ENCODE measurements at regions not wholly inside any gene's neighbourhood (a gene's known extent, or its start where the extent isn't known, plus 50 kb on each side); places are given as distances from the start of the nearest gene placed in this dataset.
"Not testable (repeated sequence)": the region's sequence is repeated elsewhere in the genome, so short reads cannot be mapped to it uniquely, and the experiment has no call there.

DNA sequence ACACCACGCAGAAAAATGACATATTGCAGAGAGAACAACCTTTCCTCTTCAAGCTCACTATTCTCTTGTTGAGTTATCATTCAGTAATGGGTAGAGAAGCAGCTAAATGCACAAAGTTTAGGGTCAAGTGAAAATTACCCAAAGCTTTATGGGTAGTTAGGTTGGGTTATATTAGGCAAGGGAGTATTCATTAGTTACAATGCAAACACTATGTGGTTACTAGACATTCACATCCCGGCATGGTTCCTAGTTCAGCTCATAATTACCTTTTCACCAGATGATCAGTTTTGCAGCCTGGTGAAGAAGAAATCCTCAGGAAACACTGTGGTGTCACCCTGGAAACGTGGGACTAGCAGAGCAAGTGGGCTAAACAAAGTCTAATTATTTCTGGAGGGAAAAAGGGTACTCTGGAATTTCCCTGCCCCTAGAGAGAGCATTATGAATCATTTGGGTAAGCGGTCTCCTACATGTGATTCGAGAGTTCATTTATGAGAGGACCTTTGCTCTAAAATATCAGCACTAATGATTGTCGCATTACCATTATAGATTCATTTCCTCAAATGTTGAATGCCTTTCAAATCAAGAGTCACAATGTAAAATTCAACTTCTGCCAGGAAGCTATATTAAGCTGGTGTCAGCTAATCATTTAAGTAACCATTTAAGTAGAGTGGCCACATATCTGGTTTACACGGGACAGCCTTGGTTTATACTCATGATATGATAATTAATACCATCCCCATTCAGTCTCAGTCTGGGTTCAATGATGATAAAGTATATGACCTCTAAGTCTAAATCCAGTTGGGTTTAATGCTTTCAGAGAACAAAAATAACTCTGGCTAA is 1208.0 kb downstream of the DIAPH3 start:
- TF ChIP-seq, protein P1, sequence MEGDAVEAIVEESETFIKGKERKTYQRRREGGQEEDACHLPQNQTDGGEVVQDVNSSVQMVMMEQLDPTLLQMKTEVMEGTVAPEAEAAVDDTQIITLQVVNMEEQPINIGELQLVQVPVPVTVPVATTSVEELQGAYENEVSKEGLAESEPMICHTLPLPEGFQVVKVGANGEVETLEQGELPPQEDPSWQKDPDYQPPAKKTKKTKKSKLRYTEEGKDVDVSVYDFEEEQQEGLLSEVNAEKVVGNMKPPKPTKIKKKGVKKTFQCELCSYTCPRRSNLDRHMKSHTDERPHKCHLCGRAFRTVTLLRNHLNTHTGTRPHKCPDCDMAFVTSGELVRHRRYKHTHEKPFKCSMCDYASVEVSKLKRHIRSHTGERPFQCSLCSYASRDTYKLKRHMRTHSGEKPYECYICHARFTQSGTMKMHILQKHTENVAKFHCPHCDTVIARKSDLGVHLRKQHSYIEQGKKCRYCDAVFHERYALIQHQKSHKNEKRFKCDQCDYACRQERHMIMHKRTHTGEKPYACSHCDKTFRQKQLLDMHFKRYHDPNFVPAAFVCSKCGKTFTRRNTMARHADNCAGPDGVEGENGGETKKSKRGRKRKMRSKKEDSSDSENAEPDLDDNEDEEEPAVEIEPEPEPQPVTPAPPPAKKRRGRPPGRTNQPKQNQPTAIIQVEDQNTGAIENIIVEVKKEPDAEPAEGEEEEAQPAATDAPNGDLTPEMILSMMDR (IDR thresholded peaks at IDR 0.05; ENCODE audit: low read depth, low read length) = no peak
- DNase-seq (ENCODE audit: low read depth, low spot score) = no peak
- no peak overlapping the region for H3K4me3 ChIP-seq (ENCODE audit: low read depth, low read length)
- in situ Hi-C loops (cut with HindIII; ENCODE audit: low sequenced_read_pairs) = no loop called here

DNA sequence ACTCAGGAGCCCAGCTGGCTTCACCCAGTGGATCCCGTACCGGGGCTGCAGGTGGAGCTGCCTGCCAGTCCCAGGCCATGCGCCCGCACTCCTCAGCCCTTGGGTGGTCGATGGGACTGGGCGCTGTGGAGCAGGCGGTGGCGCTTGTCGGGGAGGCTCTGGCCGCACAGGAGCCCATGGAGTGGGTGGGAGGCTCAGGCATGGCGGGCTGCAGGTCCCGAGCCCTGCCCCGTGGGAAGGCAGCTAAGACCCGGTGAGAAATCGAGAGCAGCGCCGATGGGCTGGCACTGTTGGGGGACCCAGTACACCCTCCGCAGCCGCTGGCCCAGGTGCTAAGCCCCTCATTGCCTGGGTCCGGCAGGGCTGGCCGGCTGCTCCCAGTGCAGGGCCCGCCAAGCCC is 1205.6 kb downstream of the DIAPH3 start:
- in situ Hi-C loops (cut with HindIII; ENCODE audit: low sequenced_read_pairs); DNase-seq (ENCODE audit: low read depth, low spot score); H3K4me3 ChIP-seq (ENCODE audit: low read depth, low read length): not testable (repeated sequence)

DNA sequence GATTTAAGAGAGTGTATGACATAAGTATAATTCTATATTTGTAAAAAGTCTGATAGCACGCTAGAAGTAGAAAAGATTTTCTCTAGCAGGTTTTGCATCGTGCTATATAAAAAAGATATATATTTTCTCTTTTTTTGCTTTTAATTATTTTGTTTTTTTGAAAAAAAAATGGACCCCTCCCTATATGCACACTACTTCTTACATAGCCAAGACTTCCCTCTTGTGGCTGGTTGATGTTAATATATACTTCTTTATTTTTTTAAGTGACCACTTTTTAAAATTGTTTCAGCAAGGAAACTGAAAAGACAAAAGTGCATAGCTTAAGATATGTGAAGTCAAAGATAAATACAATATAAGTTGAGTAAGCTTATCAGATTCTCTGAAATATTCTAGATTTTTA is 1202.8 kb downstream of the DIAPH3 start:
- DNase-seq (ENCODE audit: low read depth, low spot score) = peak; percentile 48
- TF ChIP-seq, protein P1 (IDR thresholded peaks at IDR 0.05; ENCODE audit: low read depth, low read length) = peak; percentile 34
- in situ Hi-C loops (cut with HindIII; ENCODE audit: low sequenced_read_pairs) = no loop called here
- H3K4me3 ChIP-seq (ENCODE audit: low read depth, low read length) = no peak overlapping the region

DNA sequence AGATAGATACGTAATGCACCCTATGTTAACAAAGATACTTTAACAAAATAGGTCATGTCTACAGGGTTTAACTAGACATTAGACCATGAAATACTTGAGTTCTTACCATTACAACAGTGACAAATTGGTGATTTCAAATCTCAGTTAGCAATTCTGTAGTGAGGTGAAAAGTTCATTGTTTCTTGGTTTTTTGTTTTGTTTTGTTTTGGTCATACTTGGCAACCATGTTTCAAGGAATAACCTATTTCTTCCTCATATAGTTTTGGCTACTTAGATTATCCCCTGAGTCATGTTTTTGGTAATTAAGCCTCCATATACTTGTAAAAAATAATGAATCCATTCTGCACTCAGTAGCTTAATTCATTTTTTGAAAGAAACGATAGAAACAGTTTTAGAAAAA is 1200.4 kb downstream of the DIAPH3 start:
- in situ Hi-C loops (cut with HindIII; ENCODE audit: low sequenced_read_pairs) = no loop called here
- DNase-seq (ENCODE audit: low read depth, low spot score) = peak; percentile 19
- no peak overlapping the region for H3K4me3 ChIP-seq (ENCODE audit: low read depth, low read length)
- TF ChIP-seq, protein P1 (IDR thresholded peaks at IDR 0.05; ENCODE audit: low read depth, low read length) = no peak

DNA sequence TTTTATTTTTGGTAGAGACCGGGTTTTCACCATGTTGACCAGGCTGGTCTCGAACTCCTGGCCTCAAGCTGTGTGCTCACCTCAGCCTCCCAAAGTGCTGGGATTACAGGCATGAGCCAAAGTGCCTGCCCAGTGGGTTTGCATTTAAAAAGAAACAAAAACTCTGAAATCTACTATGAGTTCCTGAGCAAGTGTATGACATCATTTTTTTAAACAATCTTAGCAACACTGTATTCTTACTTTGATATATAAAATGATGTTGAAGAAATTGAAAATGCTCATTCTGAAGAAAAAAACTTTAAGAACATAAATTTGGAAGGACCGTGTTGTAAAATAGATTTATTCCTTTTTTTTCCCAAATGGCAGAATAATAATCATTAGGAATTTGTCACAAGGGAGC is 1199.7 kb downstream of the DIAPH3 start:
- no peak overlapping the region for H3K4me3 ChIP-seq (ENCODE audit: low read depth, low read length)
- TF ChIP-seq, protein P1 (IDR thresholded peaks at IDR 0.05; ENCODE audit: low read depth, low read length) = no peak
- in situ Hi-C loops (cut with HindIII; ENCODE audit: low sequenced_read_pairs) = no loop called here
- no peak for DNase-seq (ENCODE audit: low read depth, low spot score)

DNA sequence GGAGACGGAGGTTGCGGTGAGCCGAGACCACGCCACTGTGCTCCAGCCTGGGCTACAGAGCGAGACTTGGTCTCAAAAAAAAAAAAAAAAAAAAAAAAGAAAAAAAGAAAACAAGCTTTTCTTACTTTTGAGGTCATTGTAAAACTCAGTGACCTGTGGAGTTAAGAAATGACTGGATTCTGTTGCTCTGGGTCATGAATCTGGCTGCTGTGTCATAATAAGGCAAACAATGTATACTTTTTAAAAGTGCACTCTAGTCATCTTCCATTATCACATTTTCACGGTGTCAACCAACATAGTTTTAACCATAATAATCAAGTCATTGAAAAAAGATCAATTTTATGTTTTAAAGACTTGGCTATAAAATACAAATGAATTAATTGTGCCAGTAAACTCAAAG is 1186.6 kb downstream of the DIAPH3 start:
- TF ChIP-seq, protein P1 (IDR thresholded peaks at IDR 0.05; ENCODE audit: low read depth, low read length) = no peak
- DNase-seq (ENCODE audit: low read depth, low spot score) = no peak
- in situ Hi-C loops (cut with HindIII; ENCODE audit: low sequenced_read_pairs) = no loop called here
- H3K4me3 ChIP-seq (ENCODE audit: low read depth, low read length) = no peak overlapping the region

DNA sequence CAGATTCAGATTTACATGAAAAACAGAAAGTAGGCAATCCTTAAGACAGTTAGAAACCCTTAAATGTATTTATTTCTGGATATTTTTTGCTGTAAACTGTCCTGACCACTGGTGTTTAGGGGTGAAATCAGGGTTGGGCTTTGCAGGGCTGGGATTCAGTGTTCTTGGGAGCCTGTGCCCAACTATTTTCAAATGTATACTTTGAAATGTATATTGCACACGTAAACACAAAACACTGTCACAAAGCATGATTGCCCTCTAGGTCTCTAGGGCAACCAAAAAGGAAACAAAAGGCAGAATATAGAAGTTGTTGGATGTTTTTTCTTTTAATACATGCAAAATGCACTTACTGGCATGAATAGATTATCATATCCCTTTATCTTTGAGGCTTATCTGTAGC is 1185.4 kb downstream of the DIAPH3 start:
- H3K4me3 ChIP-seq (ENCODE audit: low read depth, low read length) = no peak overlapping the region
- DNase-seq (ENCODE audit: low read depth, low spot score) = no peak
- TF ChIP-seq, protein P1 (IDR thresholded peaks at IDR 0.05; ENCODE audit: low read depth, low read length) = no peak
- in situ Hi-C loops (cut with HindIII; ENCODE audit: low sequenced_read_pairs) = no loop called here
